Right atrium auricular region (tissue), 2 donors: ENCODE measurements at regions not wholly inside any gene's neighbourhood (a gene's known extent, or its start where the extent isn't known, plus 50 kb on each side); places are given as distances from the start of the nearest gene placed in this dataset.

ENCODE experiments used
- DNase-seq: peaks from one replicate; pipeline ENCODE4 v3.0.0-alpha.2; 2019; ENCODE audit warnings: low spot score
- H3K27ac ChIP-seq, 2 donors: fragments of 200-600 bp; sonication (generic); 1 replicate in 1 of 2; 2 replicates in 1 of 2; pipeline ENCODE4 v1.5.1; 2016 to 2019
- H3K27me3 ChIP-seq, 2 donors: fragments of 200-600 bp; sonication (generic); one replicate each; pipeline versions ENCODE4 v1.5.1 to v1.6.0; 2017 to 2019
- H3K36me3 ChIP-seq: fragments of 200-600 bp; sonication (generic); one replicate; pipeline ENCODE4 v1.5.1; 2016
- H3K4me1 ChIP-seq, 2 donors: fragments of 200-600 bp; sonication (generic); one replicate each; pipeline versions ENCODE4 v1.5.1 to v1.6.0; 2017 to 2019
- H3K4me3 ChIP-seq, 2 donors: fragments of 200-600 bp; sonication (generic); 1 replicate in 1 of 2; 2 replicates in 1 of 2; pipeline ENCODE4 v1.5.1; 2017 to 2019; ENCODE audit warnings: mild to moderate bottlenecking in 1 of 2, moderate library complexity in 1 of 2
- H3K9me3 ChIP-seq, 2 donors: fragments of 200-600 bp; sonication (generic); one replicate each; pipeline ENCODE4 v1.5.1; 2019
- CTCF ChIP-seq, 2 donors: fragments of 200-600 bp; sonication (generic); IDR thresholded peaks; one replicate each; pipeline ENCODE4 v1.5.1; 2019; ENCODE audit warnings: antibody characterized with exemption in 2 of 2

GRCh38 chr1:90417126-90417525, 300.0 kb downstream of the BARHL2 start:
- Histone ChIP-seq H3K27ac (no peak overlapping the region), H3K4me1 (no peaks in the 10 kb centered on the region), H3K27me3 (no peaks in the 10 kb centered on the region), H3K4me3 (no peak overlapping the region), H3K36me3 (no peaks in the 10 kb centered on the region), H3K9me3 (no peaks in the 10 kb centered on the region)
- no peak for TF ChIP-seq CTCF (IDR thresholded peaks at IDR 0.05)
- no peak for DNase-seq

- no peaks in the 10 kb centered on the region for H3K27me3 ChIP-seq
- no peak for TF ChIP-seq CTCF (IDR thresholded peaks at IDR 0.05)
- no peak for DNase-seq
- no peaks in the 10 kb centered on the region for H3K4me1 ChIP-seq
- no peaks in the 10 kb centered on the region for H3K36me3 ChIP-seq
- H3K9me3 ChIP-seq: no peaks in the 10 kb centered on the region
- no peak overlapping the region for H3K27ac ChIP-seq
- H3K4me3 ChIP-seq: no peak overlapping the region
Measured at GRCh38 chr1:90414201-90414600, 302.9 kb downstream of the BARHL2 start.

- Histone ChIP-seq H3K27ac (no peak overlapping the region), H3K27me3 (no peaks in the 10 kb centered on the region), H3K4me3 (no peak overlapping the region), H3K9me3 (no peaks in the 10 kb centered on the region), H3K4me1 (no peaks in the 10 kb centered on the region), H3K36me3 (no peaks in the 10 kb centered on the region)
- TF ChIP-seq CTCF (IDR thresholded peaks at IDR 0.05): no peak
- no peak for DNase-seq
Measured at GRCh38 chr1:90413519-90413918, 303.6 kb downstream of the BARHL2 start.

GRCh38 chr1:90412563-90412962, 304.5 kb downstream of the BARHL2 start:
- no peak for DNase-seq
- no peaks in the 10 kb centered on the region for H3K36me3 ChIP-seq
- no peaks in the 10 kb centered on the region for H3K9me3 ChIP-seq
- H3K4me1 ChIP-seq: no peaks in the 10 kb centered on the region
- H3K4me3 ChIP-seq: no peak overlapping the region
- H3K27ac ChIP-seq: no peak overlapping the region
- no peaks in the 10 kb centered on the region for H3K27me3 ChIP-seq
- no peak for TF ChIP-seq CTCF (IDR thresholded peaks at IDR 0.05)

GRCh38 chr1:90411185-90411584, 305.9 kb downstream of the BARHL2 start:
- no peaks in the 10 kb centered on the region for H3K9me3 ChIP-seq
- no peaks in the 10 kb centered on the region for H3K36me3 ChIP-seq
- TF ChIP-seq CTCF (IDR thresholded peaks at IDR 0.05): no peak
- H3K4me3 ChIP-seq: no peak overlapping the region
- H3K27me3 ChIP-seq: no peaks in the 10 kb centered on the region
- no peak for DNase-seq
- no peaks in the 10 kb centered on the region for H3K4me1 ChIP-seq
- no peak overlapping the region for H3K27ac ChIP-seq

- Histone ChIP-seq H3K27me3 (no peaks in the 10 kb centered on the region), H3K4me1 (no peaks in the 10 kb centered on the region), H3K27ac (no peak overlapping the region), H3K9me3 (no peaks in the 10 kb centered on the region), H3K4me3 (no peak overlapping the region), H3K36me3 (no peaks in the 10 kb centered on the region)
- no peak for TF ChIP-seq CTCF (IDR thresholded peaks at IDR 0.05)
- no peak for DNase-seq
Measured at GRCh38 chr1:90407737-90408136, 309.4 kb downstream of the BARHL2 start.
